22Rv1 (cell line): ENCODE measurements at regions not wholly inside any gene's neighbourhood (a gene's known extent, or its start where the extent isn't known, plus 50 kb on each side); places are given as distances from the start of the nearest gene placed in this dataset.

Experiments used
- CTCF ChIP-seq: fragments of 450-650 bp; IDR thresholded peaks from 2 replicates; pipeline ENCODE4 v1.5.1; 2017; ENCODE audit warnings: mild to moderate bottlenecking
- ZFX ChIP-seq: fragments of 450-650 bp; IDR thresholded peaks from 2 replicates; pipeline ENCODE4 v1.6.1; 2017; ENCODE audit warnings: antibody characterized with exemption, borderline replicate concordance

DNA sequence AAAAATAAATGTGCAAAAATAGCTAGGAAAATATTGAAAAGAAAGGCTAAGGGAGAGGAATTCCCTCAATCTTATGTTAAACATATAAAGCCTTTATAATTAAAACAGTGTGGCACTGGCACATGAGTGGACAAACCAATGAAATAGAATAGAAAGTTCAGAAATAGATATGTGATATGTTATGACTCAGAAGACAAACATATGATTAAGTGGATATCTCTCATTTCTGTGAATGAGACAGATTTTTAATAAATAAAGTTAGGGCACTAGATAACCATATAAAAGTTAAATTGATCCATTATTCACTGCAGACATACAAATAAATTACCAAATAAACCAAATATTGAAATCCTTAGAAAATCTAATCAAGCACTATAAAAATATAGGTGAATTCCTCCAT, 73.0 kb downstream of the ALG10B start:
- no peak for TF ChIP-seq CTCF
- TF ChIP-seq ZFX = no peak
